Transverse colon (tissue), 4 donors: ENCODE measurements at regions not wholly inside any gene's neighbourhood (a gene's known extent, or its start where the extent isn't known, plus 50 kb on each side); places are given as distances from the start of the nearest gene placed in this dataset.

Source experiments
- DNase-seq: peaks from one replicate; pipeline ENCODE4 v3.0.0-alpha.2; 2019
- H3K27ac ChIP-seq, 4 donors: fragments of 200-600 bp; sonication (generic); 2 replicates each; pipeline ENCODE4 v1.5.1; 2016 to 2018; ENCODE audit warnings: inconsistent platforms in 4 of 4
- H3K27me3 ChIP-seq: fragments of 200-600 bp; sonication (generic); 2 replicates; pipeline ENCODE4 v1.5.1; 2017; ENCODE audit warnings: inconsistent platforms
- H3K36me3 ChIP-seq, 4 donors: fragments of 200-600 bp; sonication (generic); 2 replicates each; pipeline ENCODE4 v1.5.1; 2017 to 2019; ENCODE audit warnings: inconsistent platforms in 4 of 4
- H3K4me1 ChIP-seq, 4 donors: fragments of 200-600 bp; sonication (generic); 2 replicates each; pipeline ENCODE4 v1.5.1; 2017 to 2020; ENCODE audit warnings: inconsistent platforms in 4 of 4
- H3K4me3 ChIP-seq, 4 donors: fragments of 200-600 bp; sonication (generic); 1 replicate in 1 of 4; 2 replicates in 3 of 4; pipeline versions ENCODE4 v1.5.1 to v1.6.1; 2017 to 2019; ENCODE audit warnings: inconsistent platforms in 4 of 4
- H3K9me3 ChIP-seq, 2 donors: fragments of 200-600 bp; sonication (generic); 2 replicates each; pipeline ENCODE4 v1.5.1; 2017 to 2019; ENCODE audit warnings: inconsistent platforms in 2 of 2
- CTCF ChIP-seq, 5 experiments: fragments of 200-600 bp in 3 of 5; fragments of 450-650 bp in 2 of 5; sonication (generic) in 3 of 5; IDR thresholded peaks; 1 replicate in 2 of 5; 2 replicates in 3 of 5; pipeline ENCODE4 v1.5.1; 2016 to 2017; ENCODE audit warnings: antibody characterized with exemption in 5 of 5, inconsistent platforms in 3 of 5, mild to moderate bottlenecking in 2 of 5, moderate library complexity in 1 of 5
- EP300 ChIP-seq: sonication (generic); formaldehyde crosslinking; IDR thresholded peaks from one replicate; pipeline ENCODE4 v1.6.1; 2017; ENCODE audit warnings: antibody characterized with exemption, low read depth
- POLR2A ChIP-seq: fragments of 450-650 bp; IDR thresholded peaks from one replicate; pipeline ENCODE4 v1.6.1; 2016; ENCODE audit warnings: antibody characterized with exemption, mild to moderate bottlenecking, moderate library complexity
- POLR2AphosphoS5 ChIP-seq, 3 donors: sonication (generic); formaldehyde crosslinking; IDR thresholded peaks; one replicate each; pipeline ENCODE4 v1.6.1; 2016; ENCODE audit warnings: antibody characterized with exemption in 3 of 3
- WGBS, 2 donors: methylation state at CpG; one replicate each; pipeline ENCODE4 v1.1.5; 2018; ENCODE audit warnings: low coverage in 1 of 2; 5-methylcytosine and 5-hydroxymethylcytosine counted together
- in situ Hi-C, 4 donors: fragments of 200-750 bp; cut with MboI; loops; one replicate each; pipeline versions ENCODE4 v1.15.0 to v1.15.1; 2017; ENCODE audit warnings: low sequenced_read_pairs in 3 of 4, low pct_ligation_motif_present in 1 of 4, low pct_unique_long_range_greater_than_20kb in 1 of 4
- intact Hi-C: fragments of 100-400 bp; cut with DNase I; formaldehyde crosslinking; loops from one replicate; pipeline ENCODE4 v1.15.1; 2023; ENCODE audit warnings: low total_unique reads

DNA sequence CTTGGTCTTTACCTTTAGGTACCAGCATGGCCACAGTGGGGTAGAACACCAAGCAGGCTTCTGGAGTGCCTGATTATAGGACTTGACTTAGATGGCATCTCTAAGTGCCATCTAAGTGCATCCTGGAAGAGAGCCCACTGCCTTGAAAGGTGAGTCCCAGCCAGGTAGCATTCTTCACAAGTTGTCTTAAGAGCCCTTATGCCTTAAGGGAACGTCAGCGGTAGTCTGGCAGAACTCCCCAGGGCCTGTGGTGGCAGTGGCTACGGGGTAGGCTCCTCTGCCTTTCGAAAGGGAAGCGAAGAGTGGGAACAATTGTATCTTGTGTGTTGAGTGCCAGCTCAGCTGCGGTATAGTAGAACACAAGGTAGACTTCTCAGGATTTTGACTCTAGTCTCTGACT, 549.0 kb downstream of the HS3ST4 start:
- in situ Hi-C loops (no loop called here), intact Hi-C loops (no loop called here)
- Histone ChIP-seq H3K27me3 (no peaks in the 10 kb centered on the region), H3K4me3 (no peak overlapping the region), H3K36me3 (no peaks in the 10 kb centered on the region), H3K9me3 (no peaks in the 10 kb centered on the region), H3K4me1 (no peaks in the 10 kb centered on the region), H3K27ac (no peak overlapping the region)
- WGBS, 2 donors, result 86% methylated on average over 6 of the region's 6 CpGs; no CpG with 5 or more reads in 1 of the 2 donors
- TF ChIP-seq EP300 (no peak), CTCF (IDR thresholded peaks at IDR 0.05) (no peak), POLR2A (no peak), POLR2AphosphoS5 (IDR thresholded peaks at IDR 0.05) (no peak)
- DNase-seq, result no peak

GRCh38 chr16:26247063-26247462, 555.3 kb downstream of the HS3ST4 start:
- intact Hi-C loops, result no loop called here
- no peaks in the 10 kb centered on the region for H3K27me3 ChIP-seq
- no peaks in the 10 kb centered on the region for H3K9me3 ChIP-seq
- no peak overlapping the region for H3K4me3 ChIP-seq
- in situ Hi-C loops, result no loop called here
- TF ChIP-seq EP300 (no peak), POLR2A (no peak), POLR2AphosphoS5 (IDR thresholded peaks at IDR 0.05) (no peak), CTCF (IDR thresholded peaks at IDR 0.05) (no peak)
- H3K36me3 ChIP-seq, result no peaks in the 10 kb centered on the region
- no peak overlapping the region for H3K27ac ChIP-seq
- H3K4me1 ChIP-seq, result no peaks in the 10 kb centered on the region
- no peak for DNase-seq
- WGBS, 2 donors, result 87% methylated on average over 1 of the region's 1 CpG; no CpG with 5 or more reads in 1 of the 2 donors

DNA sequence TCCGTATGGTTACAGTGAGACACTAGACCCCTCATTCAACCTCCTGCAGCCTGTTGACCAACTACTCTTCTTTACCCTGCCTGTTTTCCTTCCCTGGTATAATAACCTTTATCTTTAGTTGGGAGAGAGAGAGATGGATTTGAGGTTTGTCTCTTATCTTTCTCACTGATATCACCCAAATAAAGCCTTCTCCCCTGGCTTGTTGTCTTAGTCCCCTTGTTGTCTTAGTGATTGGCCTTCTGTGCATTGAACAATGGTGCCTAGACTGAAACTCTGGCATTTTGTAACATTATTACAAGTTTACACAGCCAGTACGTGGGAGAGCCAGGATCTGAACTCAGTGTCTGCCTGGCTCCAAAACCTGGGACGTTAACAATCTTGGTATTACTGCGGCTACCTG, 560.8 kb downstream of the HS3ST4 start:
- TF ChIP-seq POLR2A (no peak), EP300 (no peak)
- in situ Hi-C loops, result no loop called here
- DNase-seq, result no peak
- Histone ChIP-seq H3K27me3 (no peaks in the 10 kb centered on the region), H3K4me3 (no peak overlapping the region), H3K9me3 (peaks cover 0 to 4% of the 10 kb centered on the region in 2 donors), H3K4me1 (no peaks in the 10 kb centered on the region), H3K27ac (no peak overlapping the region), H3K36me3 (no peaks in the 10 kb centered on the region)
- 64 to 88% methylated on average over 1 to 4 of the region's 4 CpGs for WGBS, 2 donors
- intact Hi-C loops, result no loop called here

- Histone ChIP-seq H3K36me3 (no peaks in the 10 kb centered on the region), H3K9me3 (no peaks in the 10 kb centered on the region), H3K4me1 (no peaks in the 10 kb centered on the region), H3K4me3 (no peak overlapping the region), H3K27me3 (no peaks in the 10 kb centered on the region), H3K27ac (no peak overlapping the region)
- TF ChIP-seq CTCF (IDR thresholded peaks at IDR 0.05), result no peak
- TF ChIP-seq EP300, result no peak
- no peak for TF ChIP-seq POLR2AphosphoS5 (IDR thresholded peaks at IDR 0.05)
- TF ChIP-seq POLR2A, result no peak
- DNase-seq, result no peak
- in situ Hi-C loops, result no loop called here
- intact Hi-C loops, result no loop called here
- WGBS, 2 donors, result 81% methylated on average over 2 of the region's 2 CpGs; no CpG with 5 or more reads in 1 of the 2 donors
Observed at GRCh38 chr16:26261621-26262020, 569.9 kb downstream of the HS3ST4 start.

- TF ChIP-seq CTCF (IDR thresholded peaks at IDR 0.05) (no peak), EP300 (no peak), POLR2AphosphoS5 (IDR thresholded peaks at IDR 0.05) (no peak)
- intact Hi-C loops, result no loop called here
- in situ Hi-C loops, result no loop called here
- Histone ChIP-seq H3K27ac (no peak overlapping the region), H3K36me3 (no peaks in the 10 kb centered on the region), H3K4me3 (no peak overlapping the region), H3K27me3 (no peaks in the 10 kb centered on the region), H3K9me3 (no peaks in the 10 kb centered on the region), H3K4me1 (no peaks in the 10 kb centered on the region)
- no peak for DNase-seq
- WGBS, 2 donors, result 33 to 43% methylated on average over 2 of the region's 2 CpGs
Observed at GRCh38 chr16:26263406-26263805, 571.6 kb downstream of the HS3ST4 start.
